Astrocyte of the hippocampus (primary cell): ENCODE measurements at regions not wholly inside any gene's neighbourhood (a gene's known extent, or its start where the extent isn't known, plus 50 kb on each side); places are given as distances from the start of the nearest gene placed in this dataset.
A peak's percentile ranks its signal among the peaks of the same experiment; 100 is the strongest.

ENCODE experiments used
- DNase-seq: peaks from one replicate; pipeline ENCODE4 v3.0.0; 2011; ENCODE audit warnings: low read depth, low spot score

- DNase-seq, result no peak
Observed at GRCh38 chr22:48475661-48476345, 1351.9 kb downstream of the BRD1 start.

GRCh38 chr22:48474881-48475280, 1352.8 kb downstream of the BRD1 start:
- DNase-seq, result no peak

- no peak for DNase-seq
Observed at GRCh38 chr22:48473202-48473601, 1354.5 kb downstream of the BRD1 start.

GRCh38 chr22:48464246-48464645, 1363.4 kb downstream of the BRD1 start:
- DNase-seq, result no peak

GRCh38 chr22:48459859-48460823, 1367.5 kb downstream of the BRD1 start:
- DNase-seq, result no peak

- no peak for DNase-seq
Observed at GRCh38 chr22:48459259-48459658, 1368.4 kb downstream of the BRD1 start.

- no peak for DNase-seq
Observed at GRCh38 chr22:48456449-48456848, 1371.2 kb downstream of the BRD1 start.

- no peak for DNase-seq
Observed at GRCh38 chr22:48453751-48454485, 1373.8 kb downstream of the BRD1 start.

- DNase-seq, result no peak
Observed at GRCh38 chr22:48453171-48453570, 1374.5 kb downstream of the BRD1 start.

GRCh38 chr22:48452766-48453165, 1374.9 kb downstream of the BRD1 start:
- DNase-seq, result no peak

- no peak for DNase-seq
Observed at GRCh38 chr22:48451891-48452290, 1375.8 kb downstream of the BRD1 start.

GRCh38 chr22:48450188-48450825, 1377.4 kb downstream of the BRD1 start:
- DNase-seq, result no peak

GRCh38 chr22:48449466-48450187, 1378.0 kb downstream of the BRD1 start:
- DNase-seq, result peak; percentile 45

GRCh38 chr22:48448821-48449220, 1378.9 kb downstream of the BRD1 start:
- no peak for DNase-seq

GRCh38 chr22:48445113-48445827, 1382.4 kb downstream of the BRD1 start:
- DNase-seq, result peak; percentile 31

- DNase-seq, result peak; percentile 26
Observed at GRCh38 chr22:48444320-48445112, 1383.2 kb downstream of the BRD1 start.

- DNase-seq, result no peak
Observed at GRCh38 chr22:48443680-48444079, 1384.0 kb downstream of the BRD1 start.

- no peak for DNase-seq
Observed at GRCh38 chr22:48442663-48443062, 1385.0 kb downstream of the BRD1 start.

GRCh38 chr22:48441553-48441850, 1386.2 kb downstream of the BRD1 start:
- DNase-seq, result no peak
